ENCODE measurements at regions not wholly inside any gene's neighbourhood (a gene's known extent, or its start where the extent isn't known, plus 50 kb on each side); places are given as distances from the start of the nearest gene placed in this dataset.

GRCh38 chrX:7263961-7264360, 116.0 kb upstream of the PUDP start:
- TF ChIP-seq CTCF (conservative IDR thresholded peaks at IDR 0.05 in 1 of 2, IDR thresholded peaks at IDR 0.05 in 1 of 2; ENCODE audit: low read depth in 1 of 2, low read length in 2 of 2) (no peak), EZH2 (IDR thresholded peaks at IDR 0.05; ENCODE audit: low read length, missing control alignments) (no peak)

Data from fibroblast of lung (primary cell).